ENCODE measurements at regions not wholly inside any gene's neighbourhood (a gene's known extent, or its start where the extent isn't known, plus 50 kb on each side); places are given as distances from the start of the nearest gene placed in this dataset.
A peak's percentile ranks its signal among the peaks of the same experiment; 100 is the strongest.

GRCh38 chr11:28697920-28698827, 590.0 kb downstream of the METTL15 start:
- TF ChIP-seq REST (IDR thresholded peaks at IDR 0.05; ENCODE audit: insufficient read depth in 1 of 2, low read depth in 2 of 2, low read length in 1 of 2), result no peak
- TF ChIP-seq SIN3A (IDR thresholded peaks at IDR 0.05; ENCODE audit: borderline replicate concordance, insufficient read depth, low read depth, low read length), result no peak
- TF ChIP-seq TCF7L2 (IDR thresholded peaks at IDR 0.05; ENCODE audit: low read depth, low read length), result no peak
- no peak for TF ChIP-seq POLR2AphosphoS5 (IDR thresholded peaks at IDR 0.05; ENCODE audit: low read depth, low read length)
- TF ChIP-seq CTCF (IDR thresholded peaks at IDR 0.05), result peak; percentile 88
- ATAC-seq (peak; percentile 51), DNase-seq (ENCODE audit: low read depth, low spot score) (no peak)
- Histone ChIP-seq H3K9me3 (ENCODE audit: control insufficient read depth, insufficient read depth, low read depth, low read length) (no peaks in the 10 kb centered on the region), H3K27me3 (ENCODE audit: control insufficient read depth, insufficient read depth, low read length) (no peaks in the 10 kb centered on the region), H3K36me3 (ENCODE audit: control insufficient read depth, insufficient read depth, low read length) (no peaks in the 10 kb centered on the region), H3K27ac (ENCODE audit: low read length) (no peak overlapping the region), H3K4me3 (ENCODE audit: low read depth in 2 of 2, low read length in 2 of 2) (no peak overlapping the region), H3K4me1 (ENCODE audit: control insufficient read depth, insufficient read depth, low read length) (no peaks in the 10 kb centered on the region)
- in situ Hi-C loops (cut with HindIII; ENCODE audit: low pct_unique_long_range_greater_than_20kb, low sequenced_read_pairs) (no loop called here), intact Hi-C loops (cut with micrococcal nuclease; ENCODE audit: unreplicated experiment) (loop anchor here (5.0 kb wide), 1 partner anchor 1001 kb away; no protein-coding TSS in a partner anchor)
- CTCF ChIA-PET, result no interaction called here
- POLR2A ChIA-PET, result no interaction called here
- no TSS peak for BruUV-seq (replicated peaks)

- ChIA-PET POLR2A (interaction anchor here (0.6 kb wide), 1 partner anchor 15 kb away, joined by 4 read pairs; no protein-coding TSS in a partner anchor), CTCF (no interaction called here)
- BruUV-seq (replicated peaks), result no TSS peak
- no peaks in the 10 kb centered on the region for H3K27me3 ChIP-seq (ENCODE audit: control insufficient read depth, insufficient read depth, low read length)
- no peaks in the 10 kb centered on the region for H3K9me3 ChIP-seq (ENCODE audit: control insufficient read depth, insufficient read depth, low read depth, low read length)
- in situ Hi-C loops (cut with HindIII; ENCODE audit: low pct_unique_long_range_greater_than_20kb, low sequenced_read_pairs), result no loop called here
- no peak overlapping the region for H3K4me3 ChIP-seq (ENCODE audit: low read depth in 2 of 2, low read length in 2 of 2)
- no peak overlapping the region for H3K27ac ChIP-seq (ENCODE audit: low read length)
- intact Hi-C loops (cut with micrococcal nuclease; ENCODE audit: unreplicated experiment), result loop anchor here (5.0 kb wide), 1 partner anchor 999 kb away; no protein-coding TSS in a partner anchor
- TF ChIP-seq SIN3A (IDR thresholded peaks at IDR 0.05; ENCODE audit: borderline replicate concordance, insufficient read depth, low read depth, low read length) (no peak), CTCF (IDR thresholded peaks at IDR 0.05) (no peak), TCF7L2 (IDR thresholded peaks at IDR 0.05; ENCODE audit: low read depth, low read length) (no peak), POLR2AphosphoS5 (IDR thresholded peaks at IDR 0.05; ENCODE audit: low read depth, low read length) (no peak), REST (IDR thresholded peaks at IDR 0.05; ENCODE audit: insufficient read depth in 1 of 2, low read depth in 2 of 2, low read length in 1 of 2) (no peak)
- DNase-seq (ENCODE audit: low read depth, low spot score), result no peak
- H3K36me3 ChIP-seq (ENCODE audit: control insufficient read depth, insufficient read depth, low read length), result no peaks in the 10 kb centered on the region
- ATAC-seq, result no peak
- H3K4me1 ChIP-seq (ENCODE audit: control insufficient read depth, insufficient read depth, low read length), result no peaks in the 10 kb centered on the region
These were observed 588.4 kb downstream of the METTL15 start for GRCh38 chr11:28696591-28696990.
